NCI-H146 treated with DMSO at 0.1 percent for 48 hours (cell line): ENCODE measurements at regions not wholly inside any gene's neighbourhood (a gene's known extent, or its start where the extent isn't known, plus 50 kb on each side); places are given as distances from the start of the nearest gene placed in this dataset.
A peak's percentile ranks its signal among the peaks of the same experiment; 100 is the strongest.

Source experiments
- DNase-seq: peaks from one replicate; lab custom pipeline; 2025; ENCODE audit not compliant: unreplicated experiment; lab: John Stamatoyannopoulos, UW

DNA sequence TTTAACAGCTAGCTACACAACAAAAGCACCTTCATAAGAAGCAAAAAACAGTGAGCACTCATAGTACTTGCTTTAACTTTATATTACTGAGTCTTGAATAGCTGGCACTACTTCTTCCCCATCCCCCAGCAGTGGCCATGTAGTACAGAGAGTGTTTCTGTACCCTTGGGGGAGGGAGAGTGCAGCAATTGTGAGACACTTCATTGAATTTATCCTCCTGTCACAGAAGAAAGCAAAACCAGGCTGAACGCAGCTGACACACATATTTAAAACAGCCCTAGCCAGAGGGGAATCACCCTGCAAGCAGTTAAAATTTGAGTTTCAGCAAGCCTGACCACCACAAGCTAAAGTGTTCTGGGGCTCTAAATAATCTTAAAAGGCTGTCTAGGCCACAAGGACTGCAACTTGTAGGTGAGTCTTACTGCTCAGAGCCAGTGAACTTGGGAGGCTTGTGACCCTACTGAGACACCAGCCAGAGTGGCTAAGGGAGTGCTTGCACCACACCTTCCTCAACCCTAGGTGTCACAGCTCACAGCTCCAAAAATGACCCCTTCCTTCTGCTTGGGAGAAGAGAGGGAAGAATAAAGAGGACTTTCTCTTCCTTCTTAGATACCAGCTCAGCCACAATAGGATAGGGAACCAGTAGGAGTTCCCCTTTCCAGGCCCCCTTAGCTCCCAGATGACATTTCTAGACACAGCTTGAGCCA lies 97.7 kb upstream of the MEOX2 start:
- no peak for DNase-seq

DNA sequence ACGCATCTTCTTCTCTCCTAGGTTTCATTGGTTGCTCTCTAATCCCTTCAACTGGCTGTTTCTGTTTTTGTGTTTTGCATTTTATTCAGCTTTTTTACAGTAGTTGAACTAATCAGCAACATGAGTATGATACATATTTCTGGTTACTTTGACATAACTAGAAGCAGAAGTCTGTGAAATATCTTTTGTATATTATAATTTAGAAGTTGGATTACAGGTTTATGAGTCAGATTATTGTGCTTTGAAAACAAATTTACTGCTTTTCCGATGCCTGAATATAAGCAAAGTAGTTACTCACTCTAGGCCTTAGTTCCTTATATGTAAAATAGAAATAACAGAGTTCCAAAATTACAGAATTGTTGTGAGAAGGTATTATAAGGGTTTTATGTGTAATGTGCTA lies 96.2 kb upstream of the MEOX2 start:
- DNase-seq, result no peak

DNA sequence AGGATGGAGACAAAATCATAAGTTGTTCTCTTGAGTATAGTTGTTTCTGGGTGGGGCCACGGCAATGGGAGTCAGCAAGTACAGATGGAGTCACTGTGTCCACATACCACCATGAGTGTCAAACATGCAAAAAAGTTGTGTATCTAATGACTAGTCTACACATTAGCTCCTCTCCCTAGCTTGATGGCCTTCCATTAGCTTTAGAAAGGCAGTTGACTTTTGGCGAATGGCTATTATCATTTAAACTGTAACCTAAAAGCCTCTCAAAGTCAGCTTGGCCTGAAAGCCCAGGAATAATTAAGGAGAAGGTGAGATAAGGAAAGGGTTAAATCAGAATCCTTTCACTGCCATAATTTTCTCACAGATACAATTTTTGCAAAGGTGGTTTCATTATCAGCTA lies 95.5 kb upstream of the MEOX2 start:
- DNase-seq, result no peak

DNA sequence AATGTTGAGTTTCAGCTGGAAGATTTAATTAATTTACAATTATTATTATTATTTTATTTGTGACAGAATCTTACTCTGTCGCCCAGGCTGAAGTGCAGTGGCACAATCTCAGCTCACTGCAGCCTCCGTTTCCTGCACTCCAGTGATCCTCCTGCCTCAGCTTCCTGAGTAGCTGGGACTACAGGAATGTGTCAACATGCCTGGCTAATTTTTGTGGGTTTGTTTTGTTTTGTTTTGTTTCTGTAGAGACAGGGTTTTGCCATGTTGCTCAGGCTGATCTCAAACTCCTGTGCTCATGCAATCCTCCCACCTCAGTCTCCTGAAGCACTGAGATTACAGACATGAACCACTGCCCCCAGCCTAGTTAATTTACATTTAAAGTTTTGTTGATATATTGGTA lies 93.8 kb upstream of the MEOX2 start:
- DNase-seq, result no peak

DNA sequence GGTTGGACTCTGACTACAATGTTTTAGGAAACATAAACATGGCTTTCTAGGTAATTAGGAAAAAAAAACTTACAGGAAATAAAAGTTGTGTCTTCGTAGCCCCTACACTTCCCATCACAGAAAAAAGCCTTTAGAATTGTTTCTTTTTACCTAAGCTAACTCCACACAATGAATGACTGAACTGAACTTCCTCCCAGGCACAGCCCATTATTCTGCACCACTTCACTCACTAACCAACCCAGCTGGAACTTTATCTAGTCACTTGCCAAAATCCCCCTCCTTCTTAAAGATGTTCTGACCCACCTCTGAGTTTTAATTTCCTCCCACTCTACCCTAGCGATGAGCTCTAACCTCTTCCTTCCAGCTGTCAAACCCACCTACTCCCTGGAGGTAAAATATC lies 91.7 kb upstream of the MEOX2 start:
- DNase-seq, result no peak

DNA sequence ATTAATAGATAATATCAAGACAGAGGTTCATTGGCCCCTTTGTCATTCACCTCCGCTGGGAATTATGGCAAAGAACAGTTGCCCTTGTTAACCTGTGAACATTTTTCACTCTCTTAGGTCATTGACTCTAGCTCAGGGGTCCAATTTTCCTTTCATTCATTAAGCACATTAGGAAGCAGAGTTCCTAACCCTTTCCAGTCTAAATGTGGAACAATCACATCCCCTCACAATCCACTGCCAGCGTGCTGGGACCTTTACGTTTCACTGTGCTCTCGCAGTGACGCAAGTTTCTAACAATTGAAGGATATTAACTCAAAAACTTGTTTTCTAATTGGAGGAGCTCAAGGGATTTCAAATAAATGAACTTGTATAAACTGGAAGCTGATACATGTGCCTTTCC lies 79.3 kb upstream of the MEOX2 start:
- DNase-seq, result no peak

DNA sequence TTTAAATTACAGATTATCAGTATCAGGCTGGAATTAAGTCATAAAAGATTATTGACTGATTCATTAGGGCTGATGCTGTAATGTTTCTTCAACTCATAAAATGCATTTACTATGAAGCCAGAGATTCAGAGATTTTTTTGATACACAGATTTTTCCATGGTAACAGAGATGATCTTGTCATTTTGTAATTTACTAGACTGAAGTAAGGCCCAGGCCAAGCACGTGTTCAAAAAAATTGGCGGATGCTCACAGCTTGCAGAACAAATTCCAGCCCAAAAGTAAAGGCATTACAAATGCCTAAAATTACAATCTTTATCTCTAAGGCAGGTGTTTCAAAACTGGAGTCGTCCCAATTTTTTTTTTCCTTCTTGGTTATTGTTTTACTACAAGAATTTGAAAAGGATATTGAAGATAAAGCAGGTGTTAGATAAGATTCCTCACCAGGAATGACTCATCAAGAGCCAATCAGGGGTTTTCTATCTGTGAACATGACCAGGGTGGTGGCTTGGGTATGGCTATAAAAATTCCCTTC lies 78.4 kb upstream of the MEOX2 start:
- peak; percentile 48 for DNase-seq

DNA sequence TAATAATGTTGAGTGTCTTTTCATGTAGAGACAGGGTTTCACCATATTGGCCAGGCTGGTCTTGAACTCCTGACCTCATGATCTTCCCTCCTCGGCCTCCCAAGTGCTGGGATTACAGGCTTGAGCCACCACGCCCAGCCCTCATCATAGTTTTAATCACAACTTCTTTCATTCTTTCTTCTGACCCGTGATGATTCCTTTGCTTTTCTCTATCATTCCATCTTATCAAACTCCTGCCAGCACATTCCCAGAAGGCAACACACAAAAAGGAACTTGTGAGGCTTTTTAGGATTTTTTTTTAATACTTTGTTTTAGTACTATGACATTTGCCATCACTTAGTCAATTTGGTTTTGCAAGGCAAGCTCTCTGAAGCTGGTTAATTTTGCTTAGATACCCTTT lies 77.5 kb upstream of the MEOX2 start:
- DNase-seq, result no peak

DNA sequence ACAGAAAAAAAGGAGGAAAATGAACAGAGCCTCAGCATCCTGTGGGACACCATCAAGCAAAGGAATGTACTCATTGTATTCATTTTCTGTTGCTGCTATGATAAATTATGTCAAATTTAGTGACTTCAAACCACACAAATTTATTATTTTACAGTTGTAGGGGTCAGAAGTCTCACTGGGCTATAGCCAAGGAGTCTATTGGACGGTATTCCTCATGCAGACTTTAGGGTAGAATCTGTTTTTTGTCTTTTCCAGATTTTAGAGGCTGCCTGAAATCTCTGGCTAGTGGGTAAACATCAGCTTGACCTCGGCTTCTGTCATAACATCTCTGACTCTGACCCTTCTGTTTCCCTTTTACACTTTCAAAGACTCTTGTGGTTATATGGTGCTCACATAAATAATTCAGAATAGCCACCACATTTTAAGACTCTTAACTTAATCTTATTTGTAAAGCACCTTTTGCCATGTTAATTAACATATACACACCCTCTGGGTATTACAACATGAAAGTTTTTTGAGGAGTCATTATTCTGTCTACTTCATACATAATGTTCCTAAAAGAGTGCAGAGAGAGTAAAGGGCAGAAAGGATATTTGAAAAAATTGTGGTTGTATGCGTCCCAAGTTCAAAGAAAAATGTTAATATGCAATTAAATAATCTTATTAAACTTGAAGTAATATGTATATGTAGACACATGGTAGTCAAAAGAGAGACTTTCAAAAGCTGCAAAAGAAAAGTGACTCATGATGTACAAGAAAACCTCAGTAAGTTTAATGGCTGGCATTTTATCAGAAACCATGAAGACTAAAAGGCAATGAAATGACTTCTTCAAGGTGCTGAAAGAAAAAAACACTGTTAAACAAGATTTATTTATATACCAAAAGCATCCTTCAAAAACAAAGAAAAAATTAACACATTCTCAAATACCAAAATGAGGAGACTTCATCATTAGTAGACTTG lies 70.8 kb upstream of the MEOX2 start:
- no peak for DNase-seq

DNA sequence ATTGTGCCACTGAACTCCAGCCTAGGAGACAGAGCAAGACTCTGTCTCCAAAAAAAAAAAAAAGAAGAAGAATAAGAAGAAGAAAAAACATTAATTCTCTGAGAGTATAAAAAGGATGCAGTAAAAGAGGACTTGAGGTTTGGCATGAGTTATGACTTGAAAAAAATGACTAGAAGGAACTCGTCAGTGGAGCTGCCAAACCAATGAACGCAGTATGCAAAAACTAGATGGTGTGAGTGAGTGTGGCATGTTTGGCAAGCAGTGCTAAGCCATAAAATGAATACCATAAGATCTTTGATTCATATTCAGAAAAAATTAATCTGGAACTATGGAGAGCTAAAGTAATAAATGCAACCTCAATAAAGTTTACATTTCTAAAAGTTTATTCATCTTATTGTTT lies 68.6 kb upstream of the MEOX2 start:
- no peak for DNase-seq

DNA sequence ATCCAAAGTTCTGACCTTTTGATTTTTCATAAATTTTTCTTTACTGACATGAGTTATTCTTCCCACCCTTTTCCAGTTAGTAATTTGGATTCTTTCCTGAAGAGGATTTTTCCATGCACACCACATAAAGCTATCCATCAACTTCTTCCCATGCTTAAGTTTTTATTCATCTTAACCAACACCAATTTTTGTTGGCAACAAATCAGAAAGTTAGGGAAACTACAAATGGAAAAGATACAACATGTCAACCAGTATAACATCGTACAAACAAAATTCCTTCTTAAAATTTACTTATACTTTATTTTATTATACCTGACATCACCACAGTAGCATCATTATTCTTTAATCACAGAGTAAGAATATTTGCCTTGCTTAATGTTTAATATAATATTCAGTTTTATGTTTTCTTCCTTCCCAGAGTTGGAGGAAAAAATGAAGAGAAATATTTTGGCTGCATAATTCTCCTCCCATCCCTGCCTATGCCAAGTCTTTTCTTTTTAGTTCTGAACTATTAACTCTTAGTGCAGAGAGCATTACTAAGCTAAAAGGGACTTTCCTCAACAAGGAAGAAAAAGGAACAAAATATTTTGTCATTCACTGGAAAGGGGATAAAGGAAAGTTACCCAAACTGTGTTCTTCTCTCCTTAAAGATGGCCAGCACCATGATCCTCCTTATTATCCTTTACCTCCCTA lies 67.5 kb upstream of the MEOX2 start:
- DNase-seq, result no peak

DNA sequence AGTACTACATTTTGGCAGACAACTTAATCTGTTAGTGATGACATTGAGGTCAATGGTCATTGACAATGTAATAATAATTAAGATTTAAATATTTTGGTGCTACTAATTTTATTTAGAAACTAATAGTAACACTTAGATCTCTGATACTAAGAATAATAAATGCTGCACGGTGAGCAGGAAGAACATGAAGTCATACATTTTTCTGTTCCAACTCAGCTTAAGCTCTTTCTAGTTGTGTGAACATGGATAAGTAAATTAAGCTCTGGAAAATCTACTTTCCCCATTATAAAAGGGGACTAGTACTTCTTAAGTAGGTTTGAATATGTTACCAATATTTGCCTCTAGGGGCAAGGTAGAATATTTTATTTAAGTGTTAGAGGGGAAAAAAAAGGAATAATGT lies 65.9 kb upstream of the MEOX2 start:
- DNase-seq, result no peak

DNA sequence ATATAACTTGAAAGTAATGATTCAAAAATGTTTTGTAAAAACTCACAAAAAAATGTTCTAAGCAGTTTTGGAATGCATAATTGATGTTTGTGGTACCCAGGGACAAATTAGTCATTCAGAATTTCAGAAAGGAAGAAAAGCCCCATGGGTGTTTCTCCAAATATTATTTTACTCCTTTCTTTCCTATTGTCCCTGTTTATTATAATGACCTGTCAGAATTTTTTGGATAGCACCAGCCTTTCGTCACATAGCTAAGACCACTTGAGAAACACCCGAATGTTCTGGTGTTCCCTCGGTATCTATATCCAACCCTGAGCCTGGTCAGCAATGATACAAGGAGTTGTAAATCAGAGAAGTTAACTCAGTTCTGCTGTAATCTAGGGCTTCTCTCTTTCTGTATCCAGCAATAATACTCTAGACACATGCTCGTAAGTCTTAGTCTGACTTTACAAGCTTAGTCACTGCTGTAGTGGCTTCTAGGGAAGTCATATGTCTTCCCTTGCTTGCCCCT lies 64.8 kb upstream of the MEOX2 start:
- DNase-seq, result no peak

DNA sequence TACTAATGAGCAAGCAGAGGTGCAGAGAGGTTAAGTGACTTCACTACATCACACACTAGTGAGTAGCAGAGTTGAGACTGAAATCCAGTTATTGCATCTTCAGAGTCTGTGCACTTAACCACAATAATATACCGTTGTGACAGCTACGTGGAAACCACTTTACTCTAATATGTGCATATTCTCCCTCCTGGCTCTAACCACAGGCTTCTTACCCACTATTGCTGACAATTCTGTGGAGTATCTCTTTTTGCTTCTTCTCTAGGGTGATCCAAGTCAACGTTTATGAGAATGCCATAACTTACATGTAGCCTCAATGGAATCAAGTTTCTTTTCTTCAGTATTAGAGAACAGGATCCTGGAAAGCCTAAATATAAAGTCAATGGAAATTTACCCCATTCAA lies 64.2 kb upstream of the MEOX2 start:
- no peak for DNase-seq

DNA sequence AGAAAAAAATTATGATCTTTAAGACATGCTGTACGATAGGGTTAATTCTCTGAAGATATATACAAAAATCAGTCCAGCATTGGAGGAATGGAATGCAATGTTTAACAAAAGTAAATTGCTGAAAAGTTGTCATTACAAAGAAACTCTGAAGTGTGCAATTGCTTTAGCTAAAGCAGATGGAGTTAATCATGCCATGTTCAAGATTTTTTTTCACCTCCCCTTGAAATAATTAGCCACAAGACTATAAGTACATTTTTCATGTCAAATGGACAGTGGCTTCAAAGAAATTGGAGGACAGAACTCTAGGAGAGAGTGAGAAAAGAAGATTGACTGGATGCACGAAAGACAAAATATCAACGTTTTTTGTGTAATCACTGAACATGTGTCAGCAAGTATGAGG lies 63.1 kb upstream of the MEOX2 start:
- no peak for DNase-seq

DNA sequence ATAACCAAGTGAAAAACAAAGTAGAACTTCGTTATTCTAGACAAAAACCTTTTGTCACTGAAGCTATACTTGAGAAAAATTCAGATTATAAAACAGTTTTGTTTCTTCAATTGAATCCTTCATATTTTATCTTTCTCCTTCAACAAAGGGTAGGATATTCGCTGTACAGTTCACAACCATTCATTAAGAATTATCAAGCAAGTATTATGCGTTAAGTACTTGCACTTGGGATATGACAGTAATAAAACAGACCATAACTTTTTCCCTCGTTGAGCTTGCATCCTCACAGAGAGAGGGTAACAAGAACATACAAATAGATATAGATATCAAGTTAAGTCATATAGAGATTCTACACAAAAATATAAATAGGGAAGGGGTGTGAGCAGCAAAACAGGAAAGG lies 61.2 kb upstream of the MEOX2 start:
- no peak for DNase-seq

DNA sequence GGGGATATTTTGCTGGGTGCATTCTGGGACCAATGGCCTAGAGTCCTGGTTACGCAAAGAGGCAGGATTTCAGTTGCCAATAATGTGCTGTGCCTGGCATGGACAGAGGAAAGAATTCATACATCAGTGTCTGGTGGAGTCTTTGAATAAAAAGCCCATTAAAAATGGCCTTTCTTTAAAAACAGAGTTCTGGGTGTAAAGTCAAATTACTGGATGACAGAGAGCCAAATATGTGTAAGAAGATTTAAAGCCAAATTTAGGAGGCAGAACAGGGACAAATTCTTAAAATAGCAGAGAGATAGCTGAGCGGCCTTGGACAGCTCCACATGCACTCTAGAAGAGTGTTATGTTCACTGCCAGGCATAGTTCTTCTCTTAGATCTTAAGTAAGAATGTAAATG lies 60.8 kb upstream of the MEOX2 start:
- no peak for DNase-seq

DNA sequence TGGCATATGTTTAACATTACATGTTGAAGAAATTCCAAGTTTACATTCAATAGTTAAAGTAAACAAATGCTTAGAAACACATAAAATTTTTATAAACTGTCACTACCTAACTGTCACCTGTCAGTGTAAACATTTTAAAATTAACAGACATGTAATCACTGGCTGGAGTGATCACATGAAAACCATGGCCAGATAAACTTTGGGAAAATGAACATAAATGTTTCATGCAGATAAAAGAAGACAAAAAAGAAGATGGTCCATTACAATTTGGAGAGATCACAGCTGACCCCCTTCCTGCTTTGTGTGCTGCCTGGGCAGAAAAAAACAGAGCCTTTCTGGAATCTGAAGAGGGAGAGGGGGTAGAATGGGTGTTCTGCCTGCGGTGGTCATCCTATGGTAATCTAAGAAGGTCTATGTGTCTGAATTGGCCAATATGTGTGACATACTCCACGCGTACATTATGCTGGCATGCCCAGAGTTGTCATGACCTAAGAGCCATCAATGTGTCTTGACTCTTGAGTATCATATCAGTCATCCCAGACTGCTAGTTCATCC lies 57.5 kb upstream of the MEOX2 start:
- no peak for DNase-seq

DNA sequence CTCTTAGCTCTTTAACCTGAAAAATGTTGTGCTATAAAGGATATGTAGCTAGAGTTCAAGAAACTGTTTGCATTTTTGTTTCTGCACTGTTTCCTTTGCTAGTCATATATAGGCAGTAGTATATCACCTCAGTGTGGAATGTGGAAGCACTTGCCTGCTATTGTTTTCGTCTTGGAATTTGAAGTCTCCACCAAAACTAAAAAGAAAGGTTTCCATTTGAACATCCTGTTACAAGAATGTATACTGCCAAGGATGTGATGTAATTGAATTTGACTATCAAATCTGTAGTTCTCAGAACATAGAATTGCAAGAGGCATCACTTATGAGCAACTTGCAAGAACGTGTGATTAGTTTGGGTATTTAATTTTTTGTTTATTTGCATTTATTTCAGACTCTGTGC lies 51.1 kb upstream of the MEOX2 start:
- no peak for DNase-seq
